ENCODE measurements at regions not wholly inside any gene's neighbourhood (a gene's known extent, or its start where the extent isn't known, plus 50 kb on each side); places are given as distances from the start of the nearest gene placed in this dataset.

- H3K4me1 ChIP-seq (ENCODE audit: control insufficient read depth in 1 of 2, insufficient read depth in 2 of 2, low read length in 2 of 2): no peaks in the 10 kb centered on the region
Measured at GRCh38 chr9:82499337-82499736, 510.8 kb downstream of the SPATA31D1 start.

DNA sequence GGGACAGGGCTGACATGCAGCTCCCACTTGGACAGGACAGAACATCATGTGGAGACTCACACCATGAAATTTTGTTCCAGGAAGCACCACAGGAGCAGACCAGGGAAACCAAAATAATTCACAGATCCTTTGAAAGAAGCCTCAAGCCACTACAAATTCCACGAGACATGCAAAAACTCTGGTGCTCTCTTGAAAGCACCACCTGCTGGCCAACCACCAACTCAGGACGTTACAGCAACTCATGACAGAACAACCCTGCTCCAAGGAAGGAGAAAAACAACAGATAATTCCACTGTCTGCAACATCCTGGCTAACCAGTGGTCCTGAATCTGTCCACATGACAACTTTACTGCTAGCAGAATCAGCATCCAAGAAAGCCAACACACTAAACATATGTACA is 516.0 kb downstream of the SPATA31D1 start:
- intact Hi-C loops (cut with micrococcal nuclease): no loop called here
- WGBS (ENCODE audit: insufficient coverage): 86% methylated on average over 2 of the region's 2 CpGs

More at GRCh38 chr9:82499337-82499736, 510.8 kb downstream of the SPATA31D1 start:
- H3K27ac ChIP-seq (ENCODE audit: low read depth in 1 of 2, low read length in 2 of 2): no peak overlapping the region
- no peak overlapping the region for H3K9ac ChIP-seq (ENCODE audit: insufficient read depth, low read length, poor library complexity, severe bottlenecking)
- no peaks in the 10 kb centered on the region for H4K20me1 ChIP-seq (ENCODE audit: insufficient read depth, low read length)
- no peak for DNase-seq
- Mint-ChIP-seq H3K4me1 (peaks cover 6% of the 10 kb centered on the region), H3K27ac (no peak overlapping the region), H3K27me3 (ENCODE audit: low read depth in 3 of 3) (no peaks in the 10 kb centered on the region), H3K4me3 (no peak overlapping the region), H3K36me3 (no peaks in the 10 kb centered on the region), H3K9me3 (peaks cover 6 to 14% (median 10%) of the 10 kb centered on the region in 7 donors)
- H3K9me3 ChIP-seq (replicated peaks in 1 of 2; ENCODE audit: control insufficient read depth in 1 of 2, insufficient read depth in 1 of 2, low read length in 2 of 2): peaks cover under 1 to 9% of the 10 kb centered on the region in 2 donors
- no peaks in the 10 kb centered on the region for H3K27me3 ChIP-seq (ENCODE audit: control insufficient read depth in 2 of 2, insufficient read depth in 2 of 2, low read length in 2 of 2)
- intact Hi-C loops (cut with micrococcal nuclease): no loop called here
- TF ChIP-seq, protein P1, sequence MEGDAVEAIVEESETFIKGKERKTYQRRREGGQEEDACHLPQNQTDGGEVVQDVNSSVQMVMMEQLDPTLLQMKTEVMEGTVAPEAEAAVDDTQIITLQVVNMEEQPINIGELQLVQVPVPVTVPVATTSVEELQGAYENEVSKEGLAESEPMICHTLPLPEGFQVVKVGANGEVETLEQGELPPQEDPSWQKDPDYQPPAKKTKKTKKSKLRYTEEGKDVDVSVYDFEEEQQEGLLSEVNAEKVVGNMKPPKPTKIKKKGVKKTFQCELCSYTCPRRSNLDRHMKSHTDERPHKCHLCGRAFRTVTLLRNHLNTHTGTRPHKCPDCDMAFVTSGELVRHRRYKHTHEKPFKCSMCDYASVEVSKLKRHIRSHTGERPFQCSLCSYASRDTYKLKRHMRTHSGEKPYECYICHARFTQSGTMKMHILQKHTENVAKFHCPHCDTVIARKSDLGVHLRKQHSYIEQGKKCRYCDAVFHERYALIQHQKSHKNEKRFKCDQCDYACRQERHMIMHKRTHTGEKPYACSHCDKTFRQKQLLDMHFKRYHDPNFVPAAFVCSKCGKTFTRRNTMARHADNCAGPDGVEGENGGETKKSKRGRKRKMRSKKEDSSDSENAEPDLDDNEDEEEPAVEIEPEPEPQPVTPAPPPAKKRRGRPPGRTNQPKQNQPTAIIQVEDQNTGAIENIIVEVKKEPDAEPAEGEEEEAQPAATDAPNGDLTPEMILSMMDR (IDR thresholded peaks at IDR 0.05): no peak
- H3K4me3 ChIP-seq (replicated peaks in 1 of 3; ENCODE audit: low read depth in 2 of 3, low read length in 3 of 3): no peak overlapping the region
- no peaks in the 10 kb centered on the region for H3K36me3 ChIP-seq (replicated peaks in 1 of 2; ENCODE audit: control insufficient read depth in 1 of 2, insufficient read depth in 2 of 2, low read length in 2 of 2)
- no peak overlapping the region for H2AFZ ChIP-seq (ENCODE audit: insufficient read depth, low read depth, low read length, poor library complexity, severe bottlenecking)
- no peaks in the 10 kb centered on the region for H3K79me2 ChIP-seq (ENCODE audit: insufficient read depth, low read length)
- H3K4me2 ChIP-seq (replicated peaks; ENCODE audit: extremely low read depth, low read length, poor library complexity, severe bottlenecking): no peak overlapping the region

More for the DNA sequence above, 516.0 kb downstream of the SPATA31D1 start:
- H4K20me1 ChIP-seq (ENCODE audit: insufficient read depth, low read length): no peaks in the 10 kb centered on the region
- H3K4me1 Mint-ChIP-seq: no peaks in the 10 kb centered on the region
- peaks cover 9 to 11% of the 10 kb centered on the region in 2 donors for H3K9me3 ChIP-seq (replicated peaks in 1 of 2; ENCODE audit: control insufficient read depth in 1 of 2, insufficient read depth in 1 of 2, low read length in 2 of 2)
- H3K4me1 ChIP-seq (ENCODE audit: control insufficient read depth in 1 of 2, insufficient read depth in 2 of 2, low read length in 2 of 2): no peaks in the 10 kb centered on the region
- DNase-seq: no peak
- H3K4me3 Mint-ChIP-seq: no peak overlapping the region
- H3K27me3 Mint-ChIP-seq (ENCODE audit: low read depth in 3 of 3): peaks cover 0 to 1% (median 0%) of the 10 kb centered on the region in 3 donors
- H3K27ac Mint-ChIP-seq: no peak overlapping the region
- H3K27ac ChIP-seq (ENCODE audit: low read depth in 1 of 2, low read length in 2 of 2): no peak overlapping the region
- peaks cover 12 to 24% (median 19%) of the 10 kb centered on the region in 7 donors for H3K9me3 Mint-ChIP-seq
- H3K9ac ChIP-seq (ENCODE audit: insufficient read depth, low read length, poor library complexity, severe bottlenecking): no peak overlapping the region
- H2AFZ ChIP-seq (ENCODE audit: insufficient read depth, low read depth, low read length, poor library complexity, severe bottlenecking): no peak overlapping the region
- no peaks in the 10 kb centered on the region for H3K27me3 ChIP-seq (ENCODE audit: control insufficient read depth in 2 of 2, insufficient read depth in 2 of 2, low read length in 2 of 2)
- TF ChIP-seq, protein P1 (IDR thresholded peaks at IDR 0.05): no peak
- no peaks in the 10 kb centered on the region for H3K36me3 ChIP-seq (replicated peaks in 1 of 2; ENCODE audit: control insufficient read depth in 1 of 2, insufficient read depth in 2 of 2, low read length in 2 of 2)
- no peak overlapping the region for H3K4me3 ChIP-seq (replicated peaks in 1 of 3; ENCODE audit: low read depth in 2 of 3, low read length in 3 of 3)
- H3K4me2 ChIP-seq (replicated peaks; ENCODE audit: extremely low read depth, low read length, poor library complexity, severe bottlenecking): no peak overlapping the region
- H3K36me3 Mint-ChIP-seq: no peaks in the 10 kb centered on the region
- H3K79me2 ChIP-seq (ENCODE audit: insufficient read depth, low read length): no peaks in the 10 kb centered on the region

Data from CD14-positive monocyte (primary cell).